Uterus (tissue), 3 donors: ENCODE measurements at regions not wholly inside any gene's neighbourhood (a gene's known extent, or its start where the extent isn't known, plus 50 kb on each side); places are given as distances from the start of the nearest gene placed in this dataset.
"Not testable (repeated sequence)": the region's sequence is repeated elsewhere in the genome, so short reads cannot be mapped to it uniquely, and the experiment has no call there.

Source experiments
- DNase-seq, 2 donors: peaks; one replicate each; pipeline ENCODE4 v3.0.0-alpha.2; 2019 to 2020
- H3K27ac ChIP-seq, 2 donors: fragments of 200-600 bp; sonication (generic); 1 replicate in 1 of 2; 2 replicates in 1 of 2; pipeline ENCODE4 v1.5.1; 2016 to 2018
- H3K27me3 ChIP-seq, 2 donors: fragments of 200-600 bp; sonication (generic); one replicate each; pipeline ENCODE4 v1.5.1; 2018 to 2019; ENCODE audit warnings: control low read depth in 1 of 2
- H3K36me3 ChIP-seq, 2 donors: fragments of 200-600 bp; sonication (generic); one replicate each; pipeline ENCODE4 v1.5.1; 2019; ENCODE audit warnings: control low read depth in 1 of 2
- H3K4me1 ChIP-seq, 2 donors: fragments of 200-600 bp; sonication (generic); one replicate each; pipeline ENCODE4 v1.5.1; 2018 to 2019; ENCODE audit warnings: control low read depth in 1 of 2
- H3K4me3 ChIP-seq, 2 donors: fragments of 200-600 bp; sonication (generic); 1 replicate in 1 of 2; 2 replicates in 1 of 2; pipeline ENCODE4 v1.5.1; 2018 to 2019; ENCODE audit warnings: mild to moderate bottlenecking in 1 of 2
- H3K9me3 ChIP-seq, 2 donors: fragments of 200-600 bp; sonication (generic); one replicate each; pipeline ENCODE4 v1.5.1; 2019; ENCODE audit warnings: control low read depth in 1 of 2
- CTCF ChIP-seq, 4 experiments: fragments of 200-600 bp in 2 of 4; fragments of 450-650 bp in 2 of 4; sonication (generic) in 2 of 4; IDR thresholded peaks; one replicate each; pipeline ENCODE4 v1.5.1; 2016 to 2019; ENCODE audit warnings: antibody characterized with exemption in 4 of 4, mild to moderate bottlenecking in 2 of 4, moderate library complexity in 1 of 4
- POLR2A ChIP-seq, 2 donors: fragments of 450-650 bp; IDR thresholded peaks; one replicate each; pipeline ENCODE4 v1.6.1; 2016; ENCODE audit warnings: antibody characterized with exemption in 2 of 2, mild to moderate bottlenecking in 1 of 2, moderate library complexity in 1 of 2
- intact Hi-C: fragments of 100-400 bp; cut with DNase I; formaldehyde crosslinking; loops from one replicate; pipeline ENCODE4 v1.15.1; 2023; ENCODE audit warnings: low total_unique reads
- donor health status: DM: yes; HTN: yes; CAD: no.

- H3K4me3 ChIP-seq = no peak overlapping the region
- H3K4me1 ChIP-seq = no peaks in the 10 kb centered on the region
- H3K27ac ChIP-seq = no peak overlapping the region
- TF ChIP-seq POLR2A (IDR thresholded peaks at IDR 0.05) (no peak), CTCF (IDR thresholded peaks at IDR 0.05) (no peak)
- H3K9me3 ChIP-seq = no peaks in the 10 kb centered on the region
- intact Hi-C loops = no loop called here
- no peaks in the 10 kb centered on the region for H3K36me3 ChIP-seq
- H3K27me3 ChIP-seq = no peaks in the 10 kb centered on the region
- DNase-seq = no peak
These were observed 635.9 kb downstream of the SUCLG1 start for GRCh38 chr2:83823229-83823628.

GRCh38 chr2:83817511-83817910 lies 641.6 kb downstream of the SUCLG1 start:
- Histone ChIP-seq H3K27ac (no peak overlapping the region), H3K4me3 (no peak overlapping the region), H3K36me3 (no peaks in the 10 kb centered on the region), H3K27me3 (no peaks in the 10 kb centered on the region), H3K9me3 (no peaks in the 10 kb centered on the region), H3K4me1 (no peaks in the 10 kb centered on the region)
- intact Hi-C loops = no loop called here
- no peak for DNase-seq
- TF ChIP-seq POLR2A (IDR thresholded peaks at IDR 0.05) = no peak
- no peak for TF ChIP-seq CTCF (IDR thresholded peaks at IDR 0.05)

- no peak for TF ChIP-seq POLR2A (IDR thresholded peaks at IDR 0.05)
- TF ChIP-seq CTCF (IDR thresholded peaks at IDR 0.05) = no peak
- no peak overlapping the region for H3K4me3 ChIP-seq
- intact Hi-C loops = no loop called here
- H3K36me3 ChIP-seq = no peaks in the 10 kb centered on the region
- H3K4me1 ChIP-seq = no peaks in the 10 kb centered on the region
- no peak for DNase-seq
- no peaks in the 10 kb centered on the region for H3K27me3 ChIP-seq
- H3K27ac ChIP-seq = no peak overlapping the region
- no peaks in the 10 kb centered on the region for H3K9me3 ChIP-seq
These were observed 650.2 kb downstream of the SUCLG1 start for GRCh38 chr2:83808878-83809277.

GRCh38 chr2:83802604-83803003 lies 656.5 kb downstream of the SUCLG1 start:
- no peak for DNase-seq
- no peaks in the 10 kb centered on the region for H3K36me3 ChIP-seq
- TF ChIP-seq CTCF (IDR thresholded peaks at IDR 0.05) (no peak), POLR2A (IDR thresholded peaks at IDR 0.05) (no peak)
- H3K27ac ChIP-seq = no peak overlapping the region
- no peaks in the 10 kb centered on the region for H3K9me3 ChIP-seq
- no peaks in the 10 kb centered on the region for H3K4me1 ChIP-seq
- H3K4me3 ChIP-seq = no peak overlapping the region
- H3K27me3 ChIP-seq = no peaks in the 10 kb centered on the region
- intact Hi-C loops = no loop called here

- Histone ChIP-seq H3K4me1 (no peaks in the 10 kb centered on the region), H3K9me3 (no peaks in the 10 kb centered on the region), H3K27me3 (no peaks in the 10 kb centered on the region), H3K36me3 (no peaks in the 10 kb centered on the region), H3K27ac (no peak overlapping the region), H3K4me3 (no peak overlapping the region)
- no peak for TF ChIP-seq POLR2A (IDR thresholded peaks at IDR 0.05)
- TF ChIP-seq CTCF (IDR thresholded peaks at IDR 0.05) = no peak
- no peak for DNase-seq
- intact Hi-C loops = no loop called here
These were observed 663.3 kb downstream of the SUCLG1 start for GRCh38 chr2:83795777-83796176.

GRCh38 chr2:83790467-83790866 lies 668.6 kb downstream of the SUCLG1 start:
- DNase-seq, H3K4me1 ChIP-seq, H3K4me3 ChIP-seq, H3K9me3 ChIP-seq, H3K27ac ChIP-seq, H3K36me3 ChIP-seq, intact Hi-C loops, H3K27me3 ChIP-seq: not testable (repeated sequence)

GRCh38 chr2:83789674-83790073 lies 669.4 kb downstream of the SUCLG1 start:
- H3K36me3 ChIP-seq, H3K4me1 ChIP-seq, DNase-seq, H3K4me3 ChIP-seq, H3K27ac ChIP-seq, H3K27me3 ChIP-seq, intact Hi-C loops, H3K9me3 ChIP-seq: not testable (repeated sequence)

GRCh38 chr2:83788938-83789566 lies 670.0 kb downstream of the SUCLG1 start:
- H3K36me3 ChIP-seq, H3K4me3 ChIP-seq, H3K27me3 ChIP-seq, H3K9me3 ChIP-seq, H3K4me1 ChIP-seq, H3K27ac ChIP-seq, intact Hi-C loops, DNase-seq: not testable (repeated sequence)
